G401 (cell line): ENCODE measurements at regions not wholly inside any gene's neighbourhood (a gene's known extent, or its start where the extent isn't known, plus 50 kb on each side); places are given as distances from the start of the nearest gene placed in this dataset.
"Not testable (repeated sequence)": the region's sequence is repeated elsewhere in the genome, so short reads cannot be mapped to it uniquely, and the experiment has no call there.

ENCODE experiments used
- DNase-seq: peaks from one replicate; pipeline ENCODE4 v3.0.0-alpha.2; 2015; ENCODE audit warnings: low spot score
- in situ Hi-C: cut with HindIII; loops from 2 replicates; pipeline ENCODE4 v1.10.0; 2016; ENCODE audit warnings: low sequenced_read_pairs, mixed read lengths

- no peak for DNase-seq
- in situ Hi-C loops: no loop called here
Observed at GRCh38 chr1:82152356-82153271, 351.9 kb downstream of the ADGRL2 start.

GRCh38 chr1:82145656-82146055 lies 344.9 kb downstream of the ADGRL2 start:
- DNase-seq: no peak
- in situ Hi-C loops: no loop called here

GRCh38 chr1:82143108-82143833 lies 342.5 kb downstream of the ADGRL2 start:
- in situ Hi-C loops: no loop called here
- DNase-seq: no peak

- no peak for DNase-seq
- in situ Hi-C loops: no loop called here
Observed at GRCh38 chr1:82141390-82141789, 340.7 kb downstream of the ADGRL2 start.

GRCh38 chr1:82139751-82140468 lies 339.2 kb downstream of the ADGRL2 start:
- DNase-seq: no peak
- in situ Hi-C loops: no loop called here

- DNase-seq, in situ Hi-C loops: not testable (repeated sequence)
Observed at GRCh38 chr1:82136351-82136750, 335.6 kb downstream of the ADGRL2 start.

GRCh38 chr1:82125866-82126265 lies 325.1 kb downstream of the ADGRL2 start:
- in situ Hi-C loops: no loop called here
- no peak for DNase-seq

- no peak for DNase-seq
- in situ Hi-C loops: no loop called here
Observed at GRCh38 chr1:82125119-82125518, 324.4 kb downstream of the ADGRL2 start.

- DNase-seq: no peak
- in situ Hi-C loops: no loop called here
Observed at GRCh38 chr1:82121421-82121820, 320.7 kb downstream of the ADGRL2 start.

- in situ Hi-C loops: no loop called here
- DNase-seq: no peak
Observed at GRCh38 chr1:82116105-82116504, 315.4 kb downstream of the ADGRL2 start.

GRCh38 chr1:82114887-82115286 lies 314.2 kb downstream of the ADGRL2 start:
- DNase-seq: no peak
- in situ Hi-C loops: no loop called here

GRCh38 chr1:82110366-82111254 lies 309.9 kb downstream of the ADGRL2 start:
- in situ Hi-C loops: no loop called here
- no peak for DNase-seq

- no peak for DNase-seq
- in situ Hi-C loops: no loop called here
Observed at GRCh38 chr1:82108843-82109242, 308.1 kb downstream of the ADGRL2 start.

GRCh38 chr1:82106672-82107071 lies 305.9 kb downstream of the ADGRL2 start:
- in situ Hi-C loops: no loop called here
- no peak for DNase-seq

- DNase-seq: no peak
- in situ Hi-C loops: no loop called here
Observed at GRCh38 chr1:82099170-82099569, 298.4 kb downstream of the ADGRL2 start.

GRCh38 chr1:82094136-82094535 lies 293.4 kb downstream of the ADGRL2 start:
- DNase-seq: no peak
- in situ Hi-C loops: no loop called here

- no peak for DNase-seq
- in situ Hi-C loops: no loop called here
Observed at GRCh38 chr1:82091729-82092128, 291.0 kb downstream of the ADGRL2 start.

- DNase-seq: no peak
- in situ Hi-C loops: no loop called here
Observed at GRCh38 chr1:82091265-82091664, 290.5 kb downstream of the ADGRL2 start.

- DNase-seq: no peak
- in situ Hi-C loops: no loop called here
Observed at GRCh38 chr1:82090104-82090503, 289.4 kb downstream of the ADGRL2 start.
